ENCODE measurements at regions not wholly inside any gene's neighbourhood (a gene's known extent, or its start where the extent isn't known, plus 50 kb on each side); places are given as distances from the start of the nearest gene placed in this dataset.

GRCh38 chr4:128698386-128698785 lies 111.1 kb upstream of the JADE1 start:
- H4K20me1 ChIP-seq (ENCODE audit: control insufficient read depth, extremely low read depth, insufficient read depth, low read length): no peaks in the 10 kb centered on the region
- no peaks in the 10 kb centered on the region for H3K9me1 ChIP-seq (ENCODE audit: control insufficient read depth, extremely low read depth, insufficient read depth, low read length)
- no peaks in the 10 kb centered on the region for H3K36me3 ChIP-seq (ENCODE audit: control insufficient read depth in 2 of 2, extremely low read depth in 1 of 2, insufficient read depth in 2 of 2, low read length in 2 of 2)
- H3K9me3 ChIP-seq (ENCODE audit: control insufficient read depth, low read depth, low read length): no peaks in the 10 kb centered on the region
- H3K27me3 ChIP-seq (ENCODE audit: control insufficient read depth, extremely low read depth, insufficient read depth, low read length): no peaks in the 10 kb centered on the region
- H3K4me2 ChIP-seq (ENCODE audit: control insufficient read depth, extremely low read depth, insufficient read depth, low read depth, low read length): no peak overlapping the region
- no peak overlapping the region for H3K9ac ChIP-seq (ENCODE audit: control insufficient read depth, extremely low read depth, insufficient read depth, low read length)
- dilution Hi-C loops (cut with MboI; ENCODE audit: extremely low pct_ligation_motif_present, low sequenced_read_pairs): no loop called here
- TF ChIP-seq CTCF (optimal IDR thresholded peaks at IDR 0.05 in 1 of 3, IDR thresholded peaks at IDR 0.05 in 1 of 3, conservative IDR thresholded peaks at IDR 0.05 in 1 of 3; ENCODE audit: extremely low read depth in 1 of 3, insufficient read depth in 2 of 3, low read length in 3 of 3): no peak
- TF ChIP-seq EZH2 (IDR thresholded peaks at IDR 0.05; ENCODE audit: low read length): no peak
- no peaks in the 10 kb centered on the region for H3K79me2 ChIP-seq (ENCODE audit: control insufficient read depth, insufficient read depth, low read length)
- no peak overlapping the region for H2AFZ ChIP-seq (ENCODE audit: control insufficient read depth, low read length)
- H3K4me3 ChIP-seq (ENCODE audit: control insufficient read depth in 2 of 3, extremely low read depth in 1 of 3, insufficient read depth in 2 of 3, low read depth in 1 of 3, low read length in 3 of 3): no peak overlapping the region
- no peak for DNase-seq (ENCODE audit: low read depth, low spot score)
- no peaks in the 10 kb centered on the region for H3K4me1 ChIP-seq (ENCODE audit: control insufficient read depth, extremely low read depth, insufficient read depth, low read length)
- FAIRE-seq: no peak
- no peak overlapping the region for H3K27ac ChIP-seq (ENCODE audit: control insufficient read depth, insufficient read depth, low read length)

- H3K9me1 ChIP-seq (ENCODE audit: control insufficient read depth, extremely low read depth, insufficient read depth, low read length): no peaks in the 10 kb centered on the region
- no peak overlapping the region for H3K4me3 ChIP-seq (ENCODE audit: control insufficient read depth in 2 of 3, extremely low read depth in 1 of 3, insufficient read depth in 2 of 3, low read depth in 1 of 3, low read length in 3 of 3)
- no peaks in the 10 kb centered on the region for H4K20me1 ChIP-seq (ENCODE audit: control insufficient read depth, extremely low read depth, insufficient read depth, low read length)
- dilution Hi-C loops (cut with MboI; ENCODE audit: extremely low pct_ligation_motif_present, low sequenced_read_pairs): no loop called here
- H3K9ac ChIP-seq (ENCODE audit: control insufficient read depth, extremely low read depth, insufficient read depth, low read length): no peak overlapping the region
- H3K79me2 ChIP-seq (ENCODE audit: control insufficient read depth, insufficient read depth, low read length): no peaks in the 10 kb centered on the region
- DNase-seq (ENCODE audit: low read depth, low spot score) (no peak), FAIRE-seq (peak; percentile 64)
- H3K4me2 ChIP-seq (ENCODE audit: control insufficient read depth, extremely low read depth, insufficient read depth, low read depth, low read length): no peak overlapping the region
- no peaks in the 10 kb centered on the region for H3K27me3 ChIP-seq (ENCODE audit: control insufficient read depth, extremely low read depth, insufficient read depth, low read length)
- H3K4me1 ChIP-seq (ENCODE audit: control insufficient read depth, extremely low read depth, insufficient read depth, low read length): no peaks in the 10 kb centered on the region
- H3K27ac ChIP-seq (ENCODE audit: control insufficient read depth, insufficient read depth, low read length): no peak overlapping the region
- peak overlapping the region; percentile 49 for H2AFZ ChIP-seq (ENCODE audit: control insufficient read depth, low read length)
- no peak for TF ChIP-seq EZH2 (IDR thresholded peaks at IDR 0.05; ENCODE audit: low read length)
- H3K9me3 ChIP-seq (ENCODE audit: control insufficient read depth, low read depth, low read length): no peaks in the 10 kb centered on the region
- no peaks in the 10 kb centered on the region for H3K36me3 ChIP-seq (ENCODE audit: control insufficient read depth in 2 of 2, extremely low read depth in 1 of 2, insufficient read depth in 2 of 2, low read length in 2 of 2)
These were observed 112.2 kb upstream of the JADE1 start for GRCh38 chr4:128697323-128697722.

- dilution Hi-C loops (cut with MboI; ENCODE audit: extremely low pct_ligation_motif_present, low sequenced_read_pairs): no loop called here
- Histone ChIP-seq H3K79me2 (ENCODE audit: control insufficient read depth, insufficient read depth, low read length) (no peaks in the 10 kb centered on the region), H3K9ac (ENCODE audit: control insufficient read depth, extremely low read depth, insufficient read depth, low read length) (no peak overlapping the region), H3K27me3 (ENCODE audit: control insufficient read depth, extremely low read depth, insufficient read depth, low read length) (no peaks in the 10 kb centered on the region), H3K4me1 (ENCODE audit: control insufficient read depth, extremely low read depth, insufficient read depth, low read length) (no peaks in the 10 kb centered on the region), H3K4me2 (ENCODE audit: control insufficient read depth, extremely low read depth, insufficient read depth, low read depth, low read length) (no peak overlapping the region), H3K9me3 (ENCODE audit: control insufficient read depth, low read depth, low read length) (peaks cover 6% of the 10 kb centered on the region), H2AFZ (ENCODE audit: control insufficient read depth, low read length) (no peak overlapping the region), H3K4me3 (ENCODE audit: control insufficient read depth in 2 of 3, extremely low read depth in 1 of 3, insufficient read depth in 2 of 3, low read depth in 1 of 3, low read length in 3 of 3) (no peak overlapping the region), H3K27ac (ENCODE audit: control insufficient read depth, insufficient read depth, low read length) (no peak overlapping the region), H3K36me3 (ENCODE audit: control insufficient read depth in 2 of 2, extremely low read depth in 1 of 2, insufficient read depth in 2 of 2, low read length in 2 of 2) (no peaks in the 10 kb centered on the region), H4K20me1 (ENCODE audit: control insufficient read depth, extremely low read depth, insufficient read depth, low read length) (no peaks in the 10 kb centered on the region), H3K9me1 (ENCODE audit: control insufficient read depth, extremely low read depth, insufficient read depth, low read length) (no peaks in the 10 kb centered on the region)
- DNase-seq (ENCODE audit: low read depth, low spot score) (no peak), FAIRE-seq (no peak)
- TF ChIP-seq CTCF (optimal IDR thresholded peaks at IDR 0.05 in 1 of 3, IDR thresholded peaks at IDR 0.05 in 1 of 3, conservative IDR thresholded peaks at IDR 0.05 in 1 of 3; ENCODE audit: extremely low read depth in 1 of 3, insufficient read depth in 2 of 3, low read length in 3 of 3) (no peak), EZH2 (IDR thresholded peaks at IDR 0.05; ENCODE audit: low read length) (no peak)
These were observed 119.5 kb upstream of the JADE1 start for GRCh38 chr4:128690011-128690410.

Data from keratinocyte (primary cell).